ENCODE measurements at regions not wholly inside any gene's neighbourhood (a gene's known extent, or its start where the extent isn't known, plus 50 kb on each side); places are given as distances from the start of the nearest gene placed in this dataset.
A peak's percentile ranks its signal among the peaks of the same experiment; 100 is the strongest.

DNA sequence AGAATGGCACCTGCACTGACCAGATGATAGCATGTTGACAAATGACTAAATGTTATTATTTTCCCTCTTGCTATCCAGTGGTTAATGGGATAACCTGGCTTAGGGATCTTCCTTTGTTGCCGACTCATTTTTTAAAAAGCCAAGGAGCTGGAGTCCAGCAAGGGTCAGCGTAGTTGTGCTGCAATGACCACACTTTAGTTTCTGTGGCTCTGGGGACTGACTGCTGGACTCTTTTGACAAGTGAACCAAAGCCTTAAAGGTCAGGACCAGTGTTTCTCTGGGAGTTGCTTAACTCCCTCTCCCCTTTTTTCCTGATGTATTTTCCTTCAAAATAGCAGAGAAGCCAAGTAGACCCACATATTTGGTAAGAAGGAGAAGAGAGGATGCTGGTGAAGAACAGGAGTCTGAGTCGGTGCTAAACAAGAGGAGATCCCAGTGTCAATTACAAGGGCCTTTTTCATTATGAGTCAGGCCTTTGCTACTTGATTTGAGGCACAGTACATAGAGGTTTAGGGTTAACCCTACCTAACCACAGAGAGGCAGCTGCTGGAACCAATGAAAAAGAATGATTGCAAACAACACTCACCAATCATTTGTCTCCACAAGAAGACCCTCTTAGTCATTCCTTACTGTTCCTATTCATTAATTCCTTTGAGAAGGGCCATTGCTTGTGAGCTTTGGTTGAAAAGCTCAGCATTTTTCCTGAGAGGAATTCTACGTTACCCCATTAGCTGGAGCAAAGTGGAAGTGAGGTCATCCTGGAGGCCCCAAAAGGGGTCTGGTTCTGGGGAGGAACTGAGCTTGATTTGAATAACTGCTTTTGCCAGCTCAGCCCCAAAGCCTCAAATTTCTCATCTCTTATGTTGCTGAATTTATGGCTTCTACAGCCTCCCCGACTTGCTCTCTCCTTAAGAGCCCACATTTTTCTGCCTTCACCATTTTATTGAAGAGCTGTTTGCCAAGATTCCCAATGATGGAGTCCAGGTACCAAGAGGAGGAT lies 137.6 kb upstream of the HNMT start:
- no peak for DNase-seq

DNA sequence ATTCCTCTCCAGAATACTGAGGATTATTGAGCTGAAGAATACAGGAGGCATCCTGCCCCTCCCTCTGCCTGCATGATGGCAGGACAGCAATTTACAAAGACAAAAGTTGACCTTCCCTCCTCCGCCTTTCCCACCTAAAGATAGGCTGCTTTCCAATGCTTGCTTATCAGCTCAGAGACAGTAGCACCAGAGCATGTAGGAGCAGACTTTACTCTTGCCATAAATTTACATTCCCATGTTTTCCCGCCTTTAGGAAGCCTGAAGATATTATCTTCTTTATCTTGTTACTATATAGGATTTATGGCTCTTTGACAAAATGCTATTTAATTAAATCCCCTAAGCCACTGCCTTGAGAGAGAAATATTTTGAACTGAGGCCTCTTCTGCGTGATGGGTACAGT lies 135.6 kb upstream of the HNMT start:
- no peak for DNase-seq

DNA sequence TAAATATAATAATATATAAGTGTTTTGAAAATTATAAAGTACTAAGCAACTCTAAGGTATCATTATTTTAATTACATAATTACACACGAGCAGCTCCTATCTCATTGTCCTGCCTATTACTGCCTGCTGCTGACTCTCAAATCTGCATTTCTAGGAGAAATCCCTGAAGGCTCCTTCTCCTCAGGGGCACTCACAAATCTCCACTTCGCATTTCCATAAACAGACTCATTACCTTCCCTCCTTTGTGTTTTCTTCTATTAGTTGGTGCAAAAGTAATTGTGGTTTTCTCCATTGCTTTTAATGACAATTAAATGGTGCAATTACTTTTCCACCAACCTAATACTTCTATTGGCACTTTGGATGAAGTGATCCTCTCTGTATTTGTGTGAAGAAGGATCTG lies 135.0 kb upstream of the HNMT start:
- no peak for DNase-seq

DNA sequence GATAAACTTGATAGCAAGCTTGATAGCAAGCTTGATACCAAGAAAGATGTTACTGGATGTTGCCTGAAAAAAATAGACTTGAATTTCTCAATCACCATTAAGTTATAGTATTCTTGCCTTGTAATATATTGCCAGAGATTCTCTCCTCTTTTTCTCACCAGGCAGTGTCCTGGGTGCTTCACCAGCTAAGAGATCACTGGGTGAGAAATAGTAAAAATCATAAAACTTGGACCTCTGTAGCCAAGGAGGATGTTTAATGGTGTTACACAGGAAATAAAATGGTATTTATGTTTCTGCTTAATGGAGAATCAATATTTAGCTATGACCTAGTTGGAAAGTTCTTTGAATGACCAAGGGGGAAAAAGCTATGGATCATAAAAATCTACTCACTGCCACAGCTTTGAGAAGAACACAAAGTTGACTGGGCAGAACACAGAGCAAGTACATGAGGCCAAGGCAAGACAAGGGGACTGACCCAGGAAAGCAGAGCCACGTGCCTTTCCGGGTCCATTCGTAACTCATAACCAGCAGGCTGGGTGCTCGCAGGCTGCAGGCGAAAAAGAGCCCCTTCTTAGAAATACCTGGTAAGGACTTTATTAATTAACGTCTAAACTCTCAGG lies 129.4 kb upstream of the HNMT start:
- DNase-seq, result no peak

DNA sequence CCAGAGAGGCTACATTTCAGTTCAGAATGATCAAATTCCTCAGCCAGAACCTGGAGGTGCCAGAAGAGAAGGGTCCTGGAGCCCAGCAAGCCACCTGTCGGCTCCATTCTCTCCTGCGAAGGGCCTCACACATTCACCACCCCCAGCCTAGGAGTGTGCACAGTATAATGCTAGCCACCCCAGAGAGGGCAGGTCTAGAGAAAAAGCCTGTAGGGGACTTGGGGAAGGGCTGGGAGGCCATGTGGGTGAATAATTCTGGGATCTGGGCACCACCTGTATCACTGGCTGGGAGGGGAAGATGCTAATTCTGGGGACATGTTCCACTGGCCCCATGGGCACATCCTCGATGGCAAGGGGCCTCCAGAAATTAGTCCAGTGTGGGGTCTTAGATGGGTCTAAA lies 127.6 kb upstream of the HNMT start:
- no peak for DNase-seq

DNA sequence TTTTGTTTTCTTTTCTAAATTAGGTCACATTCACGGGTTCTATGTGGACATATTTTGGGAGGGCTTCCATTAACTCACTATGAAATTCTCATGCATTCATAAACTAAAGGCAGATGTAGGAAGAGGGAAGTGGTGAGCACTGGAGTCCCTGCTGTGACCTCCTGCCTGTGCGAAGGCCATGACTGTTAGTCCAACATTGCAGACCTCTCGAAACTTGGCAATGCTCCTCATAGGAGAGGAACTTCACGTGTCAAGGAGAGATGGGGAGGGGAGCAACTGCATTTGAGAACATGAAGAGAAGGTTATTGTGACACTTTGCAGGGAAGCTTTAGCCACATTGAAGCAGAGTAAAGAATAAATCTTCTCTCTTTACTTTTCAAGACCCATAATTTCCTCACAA lies 126.4 kb upstream of the HNMT start:
- DNase-seq, result no peak

DNA sequence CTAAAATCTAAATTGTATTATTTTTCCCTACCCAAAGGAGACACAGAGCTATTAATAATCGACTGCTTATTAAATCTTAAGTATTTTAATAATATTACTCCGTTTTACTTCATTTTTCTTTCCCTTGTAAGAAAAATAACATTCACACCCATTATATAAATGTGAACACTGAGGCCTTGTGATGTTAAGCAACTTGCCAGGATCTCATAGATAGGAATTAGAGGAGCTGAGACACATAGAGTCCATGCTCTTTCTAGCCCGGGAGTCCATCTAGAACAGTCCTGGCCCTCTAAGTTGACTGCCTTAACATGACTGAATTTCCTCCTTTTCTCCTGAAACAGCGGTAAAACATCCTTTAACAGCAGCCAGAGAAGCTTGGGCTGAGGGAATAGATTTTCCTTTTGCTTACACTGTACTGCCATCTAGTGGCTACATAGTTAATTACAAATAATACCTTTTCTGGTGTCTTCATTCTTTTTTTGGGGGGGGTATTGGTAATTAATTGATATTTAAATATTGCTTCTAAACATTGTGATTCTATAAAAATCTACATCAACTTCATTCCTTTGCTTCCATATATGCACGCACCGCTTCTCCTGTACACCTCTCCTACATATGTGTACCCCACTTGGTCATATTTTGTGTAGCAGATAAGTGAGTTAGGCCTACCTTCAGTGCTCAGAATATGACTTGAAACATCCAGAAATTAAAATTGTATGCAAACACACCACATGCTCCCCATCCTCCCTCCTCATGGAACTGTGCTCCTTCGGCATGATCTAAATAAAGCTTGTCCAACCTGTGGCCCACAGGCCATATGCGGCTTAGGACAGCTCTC lies 125.8 kb upstream of the HNMT start:
- peak; percentile 22 for DNase-seq

DNA sequence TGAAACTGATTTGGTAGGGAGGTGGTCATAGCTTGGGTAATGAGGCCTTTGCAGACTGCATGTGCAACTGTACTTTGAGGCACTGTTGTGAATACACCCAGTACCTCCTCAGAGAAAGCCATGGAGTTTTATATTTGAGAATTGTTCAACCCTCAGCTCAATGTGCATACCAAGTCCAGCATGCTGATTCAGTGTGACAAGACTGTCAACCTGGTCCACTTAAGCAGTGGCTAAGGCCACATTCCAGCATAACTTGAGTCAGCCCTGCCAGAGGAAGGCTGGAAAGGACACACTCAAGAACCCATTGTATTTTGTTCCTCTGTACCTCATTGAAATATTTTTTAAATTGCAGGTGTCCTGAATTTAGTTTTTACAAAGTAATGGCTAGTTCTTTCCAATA lies 121.8 kb upstream of the HNMT start:
- no peak for DNase-seq

DNA sequence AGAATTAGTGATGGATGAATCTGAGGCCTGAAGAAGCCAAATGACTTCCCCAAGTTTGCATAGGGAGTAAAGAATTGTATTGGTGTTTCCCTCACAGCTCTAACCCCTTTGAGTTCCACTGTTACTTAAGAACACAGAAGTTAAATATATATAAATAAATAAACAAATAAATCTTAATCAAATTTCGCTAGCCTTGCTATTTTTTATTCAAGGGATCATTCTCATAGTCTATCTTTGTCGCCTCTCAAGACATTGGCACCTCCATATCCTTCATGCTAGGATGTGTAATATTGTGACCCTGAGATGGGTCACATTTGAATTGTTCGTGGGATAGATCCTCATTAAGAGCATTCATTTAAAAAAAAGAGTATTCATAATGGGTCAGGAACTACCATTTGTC lies 121.3 kb upstream of the HNMT start:
- DNase-seq, result no peak

DNA sequence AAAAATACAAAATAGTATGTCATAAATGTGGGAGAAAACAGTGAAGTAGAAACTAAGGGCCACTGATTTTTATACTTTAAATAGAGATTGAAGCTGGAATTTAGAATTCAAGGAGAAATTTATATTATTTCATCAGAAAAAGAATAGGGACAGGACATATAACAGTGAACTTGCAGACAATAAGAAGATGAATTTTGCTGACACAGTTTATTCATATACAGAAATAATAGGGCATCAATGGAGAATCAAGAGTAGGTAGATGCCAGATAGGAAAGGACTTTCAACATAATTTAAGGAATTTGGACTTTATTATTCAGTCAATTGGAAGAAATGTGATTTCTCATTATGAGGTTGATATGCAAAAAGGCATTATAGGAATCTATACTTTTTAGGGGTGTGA lies 118.9 kb upstream of the HNMT start:
- no peak for DNase-seq

DNA sequence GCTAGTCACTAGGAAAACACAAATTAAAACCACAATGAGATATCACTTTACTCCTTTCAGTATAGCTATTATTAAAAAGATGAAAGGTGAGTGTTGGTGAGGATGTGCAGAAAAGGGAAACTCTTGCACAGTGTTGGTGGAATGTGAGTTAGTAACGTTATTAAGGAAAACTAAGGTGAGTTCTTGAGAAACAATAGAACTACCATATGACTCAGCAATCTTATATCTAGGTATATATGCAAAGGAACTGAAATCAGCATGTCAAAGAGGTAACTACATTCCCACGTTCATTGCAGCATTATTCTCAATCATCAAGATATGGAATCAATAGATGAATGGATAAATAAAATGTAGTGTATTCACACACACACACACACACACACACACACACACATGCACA lies 117.3 kb upstream of the HNMT start:
- no peak for DNase-seq

DNA sequence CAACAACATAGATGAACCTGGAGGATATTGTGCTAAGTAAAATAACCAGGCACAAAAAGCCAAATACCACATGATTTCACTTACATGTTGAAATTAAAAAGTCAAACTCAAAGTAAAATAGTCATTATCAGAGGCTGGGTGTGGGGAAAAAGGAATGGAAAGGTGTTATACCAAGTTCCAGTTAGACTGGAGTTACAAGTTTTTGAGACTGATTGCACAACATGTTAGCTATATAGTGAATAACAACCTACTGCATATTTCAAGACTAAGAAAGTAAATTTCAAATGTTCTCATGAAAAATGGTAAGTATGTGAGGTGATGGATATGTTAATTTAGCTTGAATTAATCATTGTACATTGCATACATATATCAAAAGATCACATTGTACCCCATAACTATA lies 116.8 kb upstream of the HNMT start:
- DNase-seq, result no peak

DNA sequence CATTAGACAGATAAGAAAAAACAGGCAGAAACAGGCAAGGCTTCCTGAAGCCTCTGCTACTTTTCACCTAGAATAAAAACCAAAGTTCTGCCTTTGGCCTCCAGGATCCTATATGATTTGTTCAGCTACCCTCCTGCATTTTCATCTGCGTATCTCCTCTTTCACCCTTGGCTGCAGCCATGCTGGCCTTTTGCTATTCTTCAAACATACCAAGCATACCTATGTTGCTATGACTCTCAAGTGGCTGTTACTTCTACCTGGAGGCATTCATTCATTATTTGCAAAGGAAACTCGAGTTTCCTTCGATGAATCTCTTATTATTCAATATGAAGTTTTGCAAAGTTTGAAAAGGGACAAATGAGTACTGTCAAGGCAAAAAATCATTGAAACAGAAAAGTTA lies 106.4 kb upstream of the HNMT start:
- no peak for DNase-seq

DNA sequence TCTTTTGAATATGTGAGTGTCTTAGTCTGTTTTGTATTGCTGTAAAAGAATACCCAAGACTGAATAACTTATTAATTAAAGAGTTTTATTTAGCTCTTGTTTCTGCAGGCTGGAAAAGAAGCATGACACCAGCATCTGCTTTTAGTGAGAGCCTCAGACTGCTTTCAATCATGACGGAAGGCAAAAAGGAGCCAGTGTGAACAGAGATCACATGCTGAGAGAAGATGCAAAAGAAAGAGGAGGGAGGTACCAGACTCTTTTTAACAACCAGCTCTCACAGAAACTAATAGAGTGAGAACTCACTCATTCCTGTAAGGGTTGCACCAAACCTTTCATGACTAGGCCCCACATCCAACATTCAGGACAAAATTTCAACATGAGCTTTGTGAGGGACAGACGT lies 101.6 kb upstream of the HNMT start:
- no peak for DNase-seq

DNA sequence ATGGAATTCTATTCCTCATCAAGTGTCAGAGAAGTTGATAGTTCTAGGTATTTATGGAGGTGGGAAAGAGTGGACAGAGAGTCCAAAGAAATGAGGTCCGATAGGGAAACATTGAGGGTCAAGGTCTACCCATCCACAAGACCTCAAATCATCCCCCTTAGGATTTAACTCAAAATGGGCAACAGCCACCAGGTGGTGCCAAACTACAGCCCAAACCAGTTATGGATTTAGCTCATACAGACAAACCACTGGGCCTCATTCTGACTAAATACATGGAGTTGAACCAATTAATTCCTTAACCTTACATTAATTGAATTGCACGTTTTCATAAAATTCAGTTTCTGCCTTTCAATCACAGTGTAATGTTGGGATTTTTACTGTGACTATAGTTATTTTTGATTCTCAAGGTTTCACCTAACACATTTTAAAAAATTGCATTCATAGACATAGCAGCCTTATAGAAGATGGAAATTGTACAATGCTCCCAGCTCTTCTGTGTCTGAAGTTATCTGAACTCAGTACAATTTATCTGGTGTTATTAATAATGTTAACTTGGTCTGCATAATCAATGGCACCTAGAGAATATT lies 98.2 kb upstream of the HNMT start:
- peak; percentile 34 for DNase-seq

DNA sequence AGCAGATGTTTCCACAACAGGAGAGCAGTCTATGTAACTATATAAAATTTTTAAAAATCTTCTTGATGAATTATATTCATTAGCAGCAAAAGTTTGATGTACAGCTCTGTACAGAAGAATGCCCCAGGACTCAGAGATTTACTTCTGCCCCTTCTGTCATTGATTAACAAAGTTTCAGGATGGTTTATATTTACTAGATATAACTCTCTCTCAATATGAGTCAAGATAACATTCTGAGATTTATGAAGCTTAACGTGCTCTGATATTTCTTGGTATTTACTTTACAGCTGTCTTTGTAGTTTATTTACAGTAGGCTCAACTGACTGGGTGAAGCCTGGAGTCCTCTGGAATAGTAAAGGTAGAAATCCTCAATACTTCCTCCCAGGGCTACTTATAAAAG lies 93.6 kb upstream of the HNMT start:
- no peak for DNase-seq

DNA sequence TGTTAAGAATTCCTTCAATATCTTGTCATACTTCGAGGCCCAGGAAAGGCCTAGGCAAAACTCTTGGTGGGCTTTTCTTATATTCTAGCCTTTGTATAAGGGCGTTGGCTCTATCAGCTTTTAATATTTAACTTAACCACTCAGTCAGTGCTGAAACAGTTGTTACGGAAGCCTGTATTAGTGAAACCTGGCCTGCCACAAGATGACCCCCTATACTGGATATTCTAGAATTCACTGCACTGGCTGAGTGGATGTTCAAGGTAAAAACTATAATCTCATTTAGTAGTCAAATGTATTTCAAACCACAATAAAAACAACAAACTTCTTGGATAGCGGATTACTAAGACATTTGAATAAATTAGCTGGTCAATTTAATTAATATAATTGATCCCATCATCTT lies 91.7 kb upstream of the HNMT start:
- DNase-seq, result no peak

DNA sequence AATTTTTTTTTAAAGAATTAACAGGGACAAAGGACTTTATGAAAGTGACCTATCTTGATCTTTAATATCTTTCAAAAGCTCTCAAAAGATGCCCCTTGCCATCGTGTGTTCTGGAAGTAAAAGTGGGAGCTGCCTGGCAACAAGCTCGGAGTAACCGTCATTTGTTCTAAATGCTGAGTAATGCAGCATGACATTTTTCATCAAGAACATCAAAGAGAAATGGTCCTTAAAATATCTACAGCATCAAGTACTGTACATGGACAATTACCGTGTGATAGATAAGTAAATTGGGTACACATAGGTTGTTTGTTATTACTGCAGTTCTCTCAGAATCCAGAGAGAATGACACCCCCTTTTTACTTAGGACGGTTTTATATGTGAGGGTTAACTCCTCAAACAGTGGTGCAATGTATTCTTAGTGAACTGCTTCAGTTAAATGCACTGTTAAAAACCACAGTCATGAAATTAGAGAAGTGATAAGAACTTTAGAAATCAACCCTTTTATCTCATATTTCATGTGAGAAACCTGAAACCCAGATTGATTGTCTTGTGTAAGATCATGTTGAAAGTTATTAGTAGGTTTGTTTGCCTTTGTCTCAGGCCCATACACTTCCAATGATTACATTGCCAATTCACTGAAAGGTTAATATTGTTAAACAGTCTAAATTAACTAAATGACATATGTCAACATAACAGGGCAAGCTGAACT lies 90.6 kb upstream of the HNMT start:
- no peak for DNase-seq

DNA sequence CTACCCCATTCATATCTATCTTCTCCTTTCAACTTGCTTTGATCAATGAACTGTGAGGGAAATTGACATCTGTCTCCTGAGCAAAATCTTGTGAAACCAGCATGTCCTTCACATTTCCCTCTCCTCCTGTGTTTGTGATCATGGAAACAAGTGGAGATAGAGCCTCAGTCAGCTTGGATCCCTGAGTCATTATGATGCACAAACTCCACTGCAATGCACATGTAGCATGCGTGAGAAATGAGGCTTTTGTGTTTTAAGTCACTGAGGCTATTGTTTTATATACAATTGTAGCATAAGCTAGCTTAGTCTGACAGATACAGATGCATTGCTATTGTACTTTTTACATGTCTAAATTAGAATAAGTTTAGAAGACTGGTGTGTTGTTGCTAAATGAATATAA lies 85.2 kb upstream of the HNMT start:
- no peak for DNase-seq

DNA sequence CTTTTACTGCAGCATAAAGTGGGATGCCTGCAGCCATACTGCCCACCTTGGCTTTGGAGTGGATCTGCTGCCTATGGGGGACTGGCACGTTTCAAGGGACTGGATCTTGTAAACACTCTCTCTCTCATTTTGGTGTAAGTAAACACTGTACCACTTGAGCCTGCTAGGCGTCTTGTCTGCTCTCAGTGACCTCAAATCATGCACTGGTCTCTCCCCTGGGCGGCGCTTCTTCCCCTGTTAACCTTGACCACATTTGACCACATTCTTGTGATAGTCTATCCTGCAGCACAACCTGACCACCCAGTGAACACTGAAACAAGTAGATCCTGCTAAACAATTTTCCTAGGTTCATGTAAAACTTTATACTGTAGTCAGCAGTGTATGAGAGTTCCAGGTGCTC lies 82.6 kb upstream of the HNMT start:
- DNase-seq, result no peak

DNA sequence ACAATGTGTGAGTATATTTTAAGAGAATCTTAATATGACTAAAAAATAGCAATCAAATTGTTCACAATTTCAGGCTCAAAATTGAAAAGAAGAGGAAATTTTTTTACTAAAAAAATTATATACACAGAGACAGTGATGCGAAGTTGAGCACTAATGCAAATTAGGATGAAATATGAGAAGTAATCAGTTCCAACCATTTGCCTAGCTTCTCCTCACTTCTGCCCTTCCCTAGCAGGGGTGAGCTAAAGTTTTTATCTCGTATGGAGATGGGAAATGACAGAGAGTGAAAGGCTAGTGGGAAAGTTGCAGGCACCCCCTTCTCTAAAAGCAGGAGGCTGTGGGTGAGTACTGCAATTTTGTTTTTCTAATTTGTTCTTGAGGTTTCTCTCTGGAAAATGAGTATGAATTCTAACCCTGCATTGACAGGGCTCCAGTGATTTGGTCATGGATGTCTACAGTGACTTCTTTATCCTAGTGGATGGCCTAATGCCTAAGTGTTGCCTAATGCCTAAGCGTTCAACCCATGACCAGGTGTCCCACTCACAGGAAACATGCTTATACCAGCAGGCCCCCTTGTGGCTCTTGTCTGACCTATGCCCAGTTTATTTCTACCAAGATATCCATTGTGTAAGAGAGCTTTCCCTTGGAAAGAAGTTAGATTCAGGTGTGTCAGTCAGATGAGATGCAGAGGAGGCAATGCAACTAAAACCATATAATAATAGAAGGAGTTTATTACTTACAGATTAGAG lies 78.0 kb upstream of the HNMT start:
- peak; percentile 2 for DNase-seq

DNA sequence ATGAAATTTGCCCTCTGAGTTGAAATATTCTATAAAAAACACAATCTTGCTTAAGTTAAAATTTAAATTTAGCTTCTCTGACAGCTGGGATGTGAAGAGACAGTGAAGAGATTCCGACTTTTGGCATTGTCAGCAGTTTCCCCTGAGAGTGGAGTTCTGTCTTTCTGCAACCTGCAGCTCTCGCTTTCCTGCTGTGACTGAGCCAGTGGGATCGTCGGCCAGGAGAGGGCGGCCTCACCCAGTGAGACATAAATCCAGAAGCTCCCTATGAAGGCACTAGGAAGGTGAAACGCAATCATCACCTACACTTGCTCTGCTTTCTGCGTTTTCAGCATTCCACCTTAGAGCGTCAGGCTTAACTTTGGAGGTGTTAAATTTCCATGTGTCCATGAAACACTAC lies 75.4 kb upstream of the HNMT start:
- peak; percentile 12 for DNase-seq
